CD4-positive, alpha-beta T cell (primary cell): ENCODE measurements at regions not wholly inside any gene's neighbourhood (a gene's known extent, or its start where the extent isn't known, plus 50 kb on each side); places are given as distances from the start of the nearest gene placed in this dataset.
"Not testable (repeated sequence)": the region's sequence is repeated elsewhere in the genome, so short reads cannot be mapped to it uniquely, and the experiment has no call there.

Source experiments
- ATAC-seq: fragments of 200-7000 bp; cut with Tn5 transposase; one replicate; pipeline ENCODE4 v1.10.0; 2022; ENCODE audit warnings: mild to moderate bottlenecking; ENCODE audit not compliant: poor library complexity
- CTCF ChIA-PET: fragments of 350-600 bp; sonication (Branson Sonifier 250); formaldehyde crosslinking; loops from one replicate; lab custom pipeline; 2021; ENCODE audit warnings: antibody characterized with exemption, inconsistent platforms; lab: Charles Lee
- POLR2A ChIA-PET: fragments of 350-600 bp; sonication (Branson Sonifier 250); formaldehyde crosslinking; loops from one replicate; lab custom pipeline; 2021; ENCODE audit warnings: antibody characterized with exemption, inconsistent platforms; lab: Charles Lee
- DNase-seq, 14 experiments: peaks; one replicate each; pipeline ENCODE4 v3.0.0-alpha.2; 2013 to 2020; ENCODE audit warnings: mixed read lengths in 2 of 14
- H3K27ac ChIP-seq, 2 donors: one replicate each; pipeline versions ENCODE4 v1.5.1 to v1.7.0; 2013; ENCODE audit warnings: low read length in 2 of 2, low read depth in 1 of 2, mild to moderate bottlenecking in 1 of 2
- H3K27me3 ChIP-seq, 2 experiments: 1 replicate in 1 of 2; 2 replicates in 1 of 2; pipeline versions ENCODE4 v1.6.1 to v1.7.0; 2013; ENCODE audit warnings: low read length in 2 of 2, control low read depth in 1 of 2, mild to moderate bottlenecking in 1 of 2, moderate library complexity in 1 of 2; ENCODE audit not compliant: insufficient read depth in 2 of 2, control insufficient read depth in 1 of 2
- H3K36me3 ChIP-seq: one replicate; pipeline ENCODE4 v1.6.1; 2013; ENCODE audit warnings: low read length, control low read depth; ENCODE audit not compliant: insufficient read depth
- H3K4me1 ChIP-seq: one replicate; pipeline ENCODE4 v1.6.1; 2013; ENCODE audit warnings: low read length, control low read depth; ENCODE audit not compliant: insufficient read depth
- H3K4me3 ChIP-seq: one replicate; pipeline ENCODE4 v1.5.1; 2013; ENCODE audit warnings: mild to moderate bottlenecking, low read length, moderate library complexity
- H3K9me3 ChIP-seq, 2 experiments: 1 replicate in 1 of 2; 2 replicates in 1 of 2; pipeline versions ENCODE4 v1.6.1 to v1.7.0; 2013; ENCODE audit warnings: low read length in 2 of 2, mild to moderate bottlenecking in 2 of 2, control low read depth in 1 of 2, moderate library complexity in 1 of 2; ENCODE audit not compliant: control insufficient read depth in 1 of 2, insufficient read depth in 1 of 2
- H3K27ac Mint-ChIP-seq: one replicate; pipeline ENCODE4 v1.8.0; 2020; ENCODE audit warnings: mixed read lengths
- H3K27me3 Mint-ChIP-seq: one replicate; pipeline ENCODE4 v1.8.0; 2021; ENCODE audit warnings: mixed read lengths
- H3K36me3 Mint-ChIP-seq: one replicate; pipeline ENCODE4 v1.8.0; 2021; ENCODE audit warnings: low read depth, mixed read lengths
- H3K4me1 Mint-ChIP-seq: one replicate; pipeline ENCODE4 v1.8.0; 2021; ENCODE audit warnings: low read depth, mixed read lengths
- H3K4me3 Mint-ChIP-seq: one replicate; pipeline ENCODE4 v1.8.0; 2020; ENCODE audit warnings: mild to moderate bottlenecking, mixed read lengths
- H3K9me3 Mint-ChIP-seq: one replicate; pipeline ENCODE4 v1.8.0; 2020; ENCODE audit warnings: mixed read lengths
- CTCF ChIP-seq: fragments of 200-600 bp; IDR thresholded peaks from one replicate; pipeline ENCODE4 v1.8.0; 2022; ENCODE audit warnings: antibody characterized with exemption, mild to moderate bottlenecking
- intact Hi-C, 2 experiments: fragments of 100-400 bp; cut with DNase I in 1 of 2; cut with micrococcal nuclease in 1 of 2; formaldehyde crosslinking; loops; one replicate each; pipeline versions ENCODE4 v1.15.1 to v1.9.0; 2023 to 2025; cut with DNase I, micrococcal nuclease

GRCh38 chr12:30286345-30286926, 409.2 kb downstream of the IPO8 start:
- intact Hi-C loops = no loop called here
- no peaks in the 10 kb centered on the region for H3K9me3 ChIP-seq
- H3K4me3 ChIP-seq = no peak overlapping the region
- Mint-ChIP-seq H3K9me3 (peaks cover 7% of the 10 kb centered on the region), H3K4me3 (no peak overlapping the region), H3K36me3 (no peaks in the 10 kb centered on the region), H3K4me1 (no peaks in the 10 kb centered on the region), H3K27me3 (no peaks in the 10 kb centered on the region), H3K27ac (no peak overlapping the region)
- no peak overlapping the region for H3K27ac ChIP-seq
- CTCF ChIA-PET = no interaction called here
- H3K36me3 ChIP-seq = no peaks in the 10 kb centered on the region
- H3K4me1 ChIP-seq = no peaks in the 10 kb centered on the region
- POLR2A ChIA-PET = no interaction called here
- H3K27me3 ChIP-seq = no peaks in the 10 kb centered on the region
- DNase-seq = no peak
- ATAC-seq = no peak
- TF ChIP-seq CTCF = no peak

GRCh38 chr12:30278401-30278800, 417.3 kb downstream of the IPO8 start:
- no peak for TF ChIP-seq CTCF
- H3K27ac ChIP-seq = no peak overlapping the region
- no peaks in the 10 kb centered on the region for H3K4me1 ChIP-seq
- no peaks in the 10 kb centered on the region for H3K4me1 Mint-ChIP-seq
- DNase-seq (no peak), ATAC-seq (no peak)
- H3K27me3 Mint-ChIP-seq = no peaks in the 10 kb centered on the region
- H3K9me3 Mint-ChIP-seq = peaks cover 8% of the 10 kb centered on the region
- H3K27me3 ChIP-seq = no peaks in the 10 kb centered on the region
- ChIA-PET POLR2A (no interaction called here), CTCF (no interaction called here)
- no peak overlapping the region for H3K4me3 ChIP-seq
- no peak overlapping the region for H3K27ac Mint-ChIP-seq
- no peaks in the 10 kb centered on the region for H3K36me3 Mint-ChIP-seq
- H3K36me3 ChIP-seq = no peaks in the 10 kb centered on the region
- H3K4me3 Mint-ChIP-seq = no peak overlapping the region
- H3K9me3 ChIP-seq = no peaks in the 10 kb centered on the region
- intact Hi-C loops = no loop called here

GRCh38 chr12:30272515-30272914, 423.2 kb downstream of the IPO8 start:
- H3K27ac ChIP-seq, H3K27me3 Mint-ChIP-seq, POLR2A ChIA-PET, H3K4me1 Mint-ChIP-seq, H3K4me3 Mint-ChIP-seq, intact Hi-C loops, CTCF ChIA-PET, H3K36me3 Mint-ChIP-seq, H3K9me3 ChIP-seq, H3K36me3 ChIP-seq, H3K27me3 ChIP-seq, H3K4me1 ChIP-seq, H3K27ac Mint-ChIP-seq, ATAC-seq, H3K4me3 ChIP-seq, DNase-seq: not testable (repeated sequence)
- peaks cover 10% of the 10 kb centered on the region for H3K9me3 Mint-ChIP-seq

GRCh38 chr12:30269496-30269895, 426.2 kb downstream of the IPO8 start:
- H3K4me1 ChIP-seq = no peaks in the 10 kb centered on the region
- H3K27ac ChIP-seq = no peak overlapping the region
- ChIA-PET CTCF (no interaction called here), POLR2A (no interaction called here)
- no peak overlapping the region for H3K4me3 Mint-ChIP-seq
- no peaks in the 10 kb centered on the region for H3K36me3 ChIP-seq
- H3K36me3 Mint-ChIP-seq = no peaks in the 10 kb centered on the region
- no peak overlapping the region for H3K4me3 ChIP-seq
- no peak for DNase-seq
- no peaks in the 10 kb centered on the region for H3K27me3 Mint-ChIP-seq
- no peak overlapping the region for H3K27ac Mint-ChIP-seq
- no peaks in the 10 kb centered on the region for H3K4me1 Mint-ChIP-seq
- ATAC-seq = no peak
- intact Hi-C loops = no loop called here
- peaks cover 10% of the 10 kb centered on the region for H3K9me3 Mint-ChIP-seq
- peaks cover 0 to 8% of the 10 kb centered on the region in 2 experiments for H3K9me3 ChIP-seq
- no peaks in the 10 kb centered on the region for H3K27me3 ChIP-seq
- no peak for TF ChIP-seq CTCF
